ENCODE measurements at regions not wholly inside any gene's neighbourhood (a gene's known extent, or its start where the extent isn't known, plus 50 kb on each side); places are given as distances from the start of the nearest gene placed in this dataset.

DNA sequence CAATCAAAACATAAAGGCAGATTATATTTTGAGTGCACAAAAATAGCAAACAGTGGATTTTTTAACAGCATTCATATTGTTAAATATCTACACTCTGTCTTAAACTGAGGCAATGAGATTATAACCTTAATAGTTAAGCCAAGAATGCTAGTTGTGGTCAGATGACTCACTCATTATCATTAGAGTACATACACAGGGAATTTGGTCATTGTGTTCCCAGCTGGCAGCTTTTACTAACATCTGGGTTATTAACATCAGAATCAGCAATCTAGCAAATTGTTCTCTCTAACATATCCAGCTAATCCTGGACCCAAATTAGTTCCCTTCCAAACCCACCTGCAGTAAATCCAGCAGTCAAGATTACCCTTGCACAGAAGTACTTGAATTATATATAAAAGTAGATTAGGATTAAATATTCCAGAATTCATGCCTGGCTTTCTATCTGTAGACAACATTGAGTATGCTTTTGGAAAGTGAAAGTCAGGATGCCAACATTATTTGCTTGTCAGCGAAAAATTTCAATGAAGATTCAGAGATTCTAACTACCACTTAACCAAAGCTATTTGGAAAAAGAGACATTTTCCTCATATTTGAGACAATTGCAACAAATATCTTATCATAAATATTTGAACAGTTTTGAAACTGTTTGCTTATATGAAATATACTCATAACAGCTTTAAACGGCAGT, 1035.6 kb upstream of the PHF14 start:
- TF ChIP-seq, protein P1, sequence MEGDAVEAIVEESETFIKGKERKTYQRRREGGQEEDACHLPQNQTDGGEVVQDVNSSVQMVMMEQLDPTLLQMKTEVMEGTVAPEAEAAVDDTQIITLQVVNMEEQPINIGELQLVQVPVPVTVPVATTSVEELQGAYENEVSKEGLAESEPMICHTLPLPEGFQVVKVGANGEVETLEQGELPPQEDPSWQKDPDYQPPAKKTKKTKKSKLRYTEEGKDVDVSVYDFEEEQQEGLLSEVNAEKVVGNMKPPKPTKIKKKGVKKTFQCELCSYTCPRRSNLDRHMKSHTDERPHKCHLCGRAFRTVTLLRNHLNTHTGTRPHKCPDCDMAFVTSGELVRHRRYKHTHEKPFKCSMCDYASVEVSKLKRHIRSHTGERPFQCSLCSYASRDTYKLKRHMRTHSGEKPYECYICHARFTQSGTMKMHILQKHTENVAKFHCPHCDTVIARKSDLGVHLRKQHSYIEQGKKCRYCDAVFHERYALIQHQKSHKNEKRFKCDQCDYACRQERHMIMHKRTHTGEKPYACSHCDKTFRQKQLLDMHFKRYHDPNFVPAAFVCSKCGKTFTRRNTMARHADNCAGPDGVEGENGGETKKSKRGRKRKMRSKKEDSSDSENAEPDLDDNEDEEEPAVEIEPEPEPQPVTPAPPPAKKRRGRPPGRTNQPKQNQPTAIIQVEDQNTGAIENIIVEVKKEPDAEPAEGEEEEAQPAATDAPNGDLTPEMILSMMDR (IDR thresholded peaks at IDR 0.05; ENCODE audit: insufficient read depth, low read length, poor library complexity, severe bottlenecking) = no peak
- no peak for TF ChIP-seq EZH2phosphoT487 (conservative IDR thresholded peaks at IDR 0.05; ENCODE audit: low read length)
